Type B pancreatic cell (in vitro differentiated cells): ENCODE measurements at regions not wholly inside any gene's neighbourhood (a gene's known extent, or its start where the extent isn't known, plus 50 kb on each side); places are given as distances from the start of the nearest gene placed in this dataset.

Experiments
- DNase-seq: peaks from one replicate; pipeline ENCODE4 v3.0.0; 2021; ENCODE audit warnings: mixed read lengths; ENCODE audit not compliant: unreplicated experiment; ENCODE audit errors: extremely low spot score
- H3K27ac Mint-ChIP-seq: 2 replicates; pipeline ENCODE4 v1.8.0; 2021; ENCODE audit warnings: mild to moderate bottlenecking, mixed read lengths
- H3K27me3 Mint-ChIP-seq: 2 replicates; pipeline ENCODE4 v1.8.0; 2021; ENCODE audit warnings: mixed read lengths
- H3K36me3 Mint-ChIP-seq: 2 replicates; pipeline ENCODE4 v1.8.0; 2021; ENCODE audit warnings: mixed read lengths
- H3K4me1 Mint-ChIP-seq: one replicate; pipeline ENCODE4 v1.8.0; 2021; ENCODE audit warnings: mixed read lengths; ENCODE audit not compliant: unreplicated experiment
- H3K4me3 Mint-ChIP-seq: 2 replicates; pipeline ENCODE4 v1.8.0; 2021; ENCODE audit warnings: mild to moderate bottlenecking, mixed read lengths
- H3K9me3 Mint-ChIP-seq: 2 replicates; pipeline ENCODE4 v1.8.0; 2021; ENCODE audit warnings: mixed read lengths
- TF ChIP-seq, protein P1 (sequence below): fragments of 200-600 bp; sonication (generic); conservative IDR thresholded peaks from 2 replicates; pipeline ENCODE4 v1.5.0; 2021; ENCODE audit warnings: antibody characterized with exemption, mild to moderate bottlenecking

DNA sequence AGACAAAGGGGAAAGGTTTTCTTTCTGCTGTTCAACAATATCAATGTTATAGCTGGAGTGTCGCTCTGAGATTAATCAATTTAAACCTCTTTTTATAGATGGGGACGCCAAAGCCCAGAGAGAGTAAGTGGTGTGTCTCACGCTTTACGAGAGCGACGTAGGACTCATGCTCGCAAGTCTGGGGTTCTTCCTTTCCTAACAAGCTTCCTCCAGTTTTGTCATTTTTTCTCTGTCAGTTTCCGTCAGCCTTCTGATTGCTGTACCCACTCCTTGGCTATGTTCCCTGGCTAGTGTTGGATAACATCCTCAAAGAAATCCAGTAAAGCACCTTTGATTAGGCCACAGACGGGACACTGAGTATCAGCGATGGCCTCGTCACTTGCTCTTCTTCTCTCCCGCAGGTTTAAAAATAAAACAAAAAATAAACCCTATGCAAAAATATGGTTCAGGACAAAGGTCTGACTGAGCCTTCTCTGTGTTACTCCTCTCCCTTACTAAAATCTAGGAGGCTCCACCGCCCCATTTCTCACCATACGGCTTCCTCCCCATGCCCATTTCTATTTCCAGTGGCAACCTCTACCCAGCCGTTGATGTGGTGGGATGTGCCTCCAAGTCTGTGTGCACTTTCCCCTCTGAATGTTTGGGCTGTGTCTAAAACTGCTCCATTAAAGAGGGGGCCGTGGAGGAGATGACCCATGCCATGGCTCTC lies 172.7 kb upstream of the PARP11 start:
- Mint-ChIP-seq H3K36me3 (peaks cover 5% of the 10 kb centered on the region), H3K4me3 (no peak overlapping the region), H3K4me1 (peaks cover 4% of the 10 kb centered on the region), H3K27ac (no peak overlapping the region), H3K27me3 (peaks cover 51% of the 10 kb centered on the region), H3K9me3 (no peaks in the 10 kb centered on the region)
- no peak for DNase-seq
- TF ChIP-seq, protein P1, sequence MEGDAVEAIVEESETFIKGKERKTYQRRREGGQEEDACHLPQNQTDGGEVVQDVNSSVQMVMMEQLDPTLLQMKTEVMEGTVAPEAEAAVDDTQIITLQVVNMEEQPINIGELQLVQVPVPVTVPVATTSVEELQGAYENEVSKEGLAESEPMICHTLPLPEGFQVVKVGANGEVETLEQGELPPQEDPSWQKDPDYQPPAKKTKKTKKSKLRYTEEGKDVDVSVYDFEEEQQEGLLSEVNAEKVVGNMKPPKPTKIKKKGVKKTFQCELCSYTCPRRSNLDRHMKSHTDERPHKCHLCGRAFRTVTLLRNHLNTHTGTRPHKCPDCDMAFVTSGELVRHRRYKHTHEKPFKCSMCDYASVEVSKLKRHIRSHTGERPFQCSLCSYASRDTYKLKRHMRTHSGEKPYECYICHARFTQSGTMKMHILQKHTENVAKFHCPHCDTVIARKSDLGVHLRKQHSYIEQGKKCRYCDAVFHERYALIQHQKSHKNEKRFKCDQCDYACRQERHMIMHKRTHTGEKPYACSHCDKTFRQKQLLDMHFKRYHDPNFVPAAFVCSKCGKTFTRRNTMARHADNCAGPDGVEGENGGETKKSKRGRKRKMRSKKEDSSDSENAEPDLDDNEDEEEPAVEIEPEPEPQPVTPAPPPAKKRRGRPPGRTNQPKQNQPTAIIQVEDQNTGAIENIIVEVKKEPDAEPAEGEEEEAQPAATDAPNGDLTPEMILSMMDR, result no peak

DNA sequence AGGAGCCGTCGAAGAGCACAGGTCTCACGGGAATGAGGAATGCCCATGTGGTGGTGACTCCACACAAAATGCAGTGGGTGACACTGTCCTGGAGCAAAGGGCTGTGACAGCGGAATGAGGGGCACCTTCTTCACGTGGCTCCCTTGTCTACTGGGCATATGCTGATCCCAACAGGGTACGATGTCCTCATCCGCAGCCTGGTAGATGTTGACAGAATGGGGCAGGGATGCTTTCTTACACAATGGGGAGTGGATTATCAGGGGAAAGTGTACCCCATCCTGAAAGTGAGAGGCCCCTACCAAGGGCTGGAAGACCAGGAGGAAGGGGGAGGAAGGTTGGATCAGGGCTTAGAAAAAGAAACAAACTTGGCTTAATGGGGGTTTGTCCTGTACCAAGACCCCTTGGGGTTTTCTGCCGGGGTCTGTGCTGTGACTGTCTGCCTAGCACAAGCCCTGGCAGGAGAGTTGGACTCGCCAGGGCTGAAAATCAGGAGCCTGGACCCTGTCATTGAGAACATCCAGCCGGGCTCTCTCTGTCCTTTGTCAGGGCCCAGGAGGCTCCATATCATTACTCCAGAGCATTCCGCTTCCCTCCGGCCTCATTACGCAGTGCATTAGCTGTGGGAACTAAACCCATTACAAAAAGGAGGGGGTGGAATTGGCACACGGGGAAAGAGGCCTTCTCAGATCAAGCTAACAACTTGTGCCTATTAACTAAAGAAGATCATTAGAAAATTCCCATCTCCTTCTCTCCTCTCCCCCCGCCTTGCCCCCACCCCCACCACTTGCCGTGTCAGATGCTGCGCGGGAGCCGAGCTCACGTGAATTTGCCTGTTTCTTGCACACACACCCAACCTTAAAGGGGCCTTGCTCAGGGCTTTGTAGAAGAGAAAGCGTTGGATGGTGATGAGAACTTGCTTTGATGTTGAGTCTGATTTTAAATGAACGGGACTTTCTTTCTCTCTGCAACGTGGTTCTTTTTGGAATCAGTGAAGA lies 171.8 kb upstream of the PARP11 start:
- DNase-seq, result no peak
- TF ChIP-seq, protein P1, result no peak
- H3K27ac Mint-ChIP-seq, result no peak overlapping the region
- H3K27me3 Mint-ChIP-seq, result peaks cover 54% of the 10 kb centered on the region
- peaks cover 4% of the 10 kb centered on the region for H3K4me1 Mint-ChIP-seq
- H3K4me3 Mint-ChIP-seq, result no peak overlapping the region
- H3K9me3 Mint-ChIP-seq, result no peaks in the 10 kb centered on the region
- peaks cover 4% of the 10 kb centered on the region for H3K36me3 Mint-ChIP-seq

DNA sequence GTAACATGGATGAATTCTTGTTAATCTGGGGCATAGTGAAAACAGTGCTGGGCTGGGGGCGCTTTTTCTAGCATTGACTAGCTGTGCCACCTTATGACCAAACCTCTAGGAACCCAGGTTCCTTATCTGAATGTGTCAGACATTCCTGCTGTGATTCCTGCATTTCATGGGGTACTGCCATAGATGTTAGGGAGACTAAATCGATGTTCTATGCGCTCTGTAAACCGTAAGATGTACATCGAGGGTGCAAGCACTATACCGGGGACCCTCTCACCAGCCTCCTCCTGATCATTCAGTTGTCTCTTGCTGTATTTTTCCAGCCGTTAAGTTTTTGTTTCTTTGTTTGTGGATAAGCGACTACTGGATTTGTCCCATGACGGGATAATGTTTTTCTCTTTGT lies 170.9 kb upstream of the PARP11 start:
- H3K27me3 Mint-ChIP-seq, result peaks cover 50% of the 10 kb centered on the region
- H3K9me3 Mint-ChIP-seq, result no peaks in the 10 kb centered on the region
- H3K4me1 Mint-ChIP-seq, result peaks cover 4% of the 10 kb centered on the region
- H3K27ac Mint-ChIP-seq, result no peak overlapping the region
- no peak overlapping the region for H3K4me3 Mint-ChIP-seq
- H3K36me3 Mint-ChIP-seq, result peaks cover 4% of the 10 kb centered on the region
- no peak for DNase-seq
- TF ChIP-seq, protein P1, result no peak

DNA sequence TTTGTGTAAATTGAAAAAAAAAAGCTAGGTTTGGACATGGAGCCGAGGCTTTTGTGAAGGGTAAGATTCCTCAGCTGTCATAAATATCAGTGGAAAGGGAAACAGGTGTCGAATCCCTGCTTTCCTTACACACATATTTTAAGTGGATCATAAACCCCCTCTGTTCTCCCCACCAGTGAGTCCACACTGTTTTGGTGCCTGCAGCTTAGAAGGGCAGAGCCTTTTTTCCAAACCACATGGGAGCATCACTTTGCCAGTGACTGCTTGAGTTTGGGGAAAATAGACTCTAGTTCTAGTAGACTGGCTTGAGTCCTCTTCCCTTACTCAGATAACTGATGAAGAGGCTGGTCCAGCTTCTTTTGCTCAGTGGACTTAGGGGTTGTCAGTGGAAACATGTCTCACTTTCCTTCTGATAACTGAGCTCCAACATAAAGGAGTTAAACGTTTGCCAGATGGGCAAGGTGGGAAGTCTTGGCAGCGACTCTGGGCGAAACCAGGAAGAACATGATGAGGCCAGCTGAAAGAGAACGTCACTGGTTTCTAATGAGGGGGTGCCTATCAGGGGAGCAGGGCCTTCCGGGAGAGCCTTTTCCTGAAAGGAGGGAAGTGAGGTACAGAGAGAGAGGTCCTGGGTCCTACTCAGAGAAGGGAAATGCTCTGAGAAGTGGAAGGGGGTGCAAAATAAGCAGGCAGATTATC lies 168.1 kb upstream of the PARP11 start:
- DNase-seq, result no peak
- H3K27ac Mint-ChIP-seq, result no peak overlapping the region
- peaks cover 39% of the 10 kb centered on the region for H3K27me3 Mint-ChIP-seq

DNA sequence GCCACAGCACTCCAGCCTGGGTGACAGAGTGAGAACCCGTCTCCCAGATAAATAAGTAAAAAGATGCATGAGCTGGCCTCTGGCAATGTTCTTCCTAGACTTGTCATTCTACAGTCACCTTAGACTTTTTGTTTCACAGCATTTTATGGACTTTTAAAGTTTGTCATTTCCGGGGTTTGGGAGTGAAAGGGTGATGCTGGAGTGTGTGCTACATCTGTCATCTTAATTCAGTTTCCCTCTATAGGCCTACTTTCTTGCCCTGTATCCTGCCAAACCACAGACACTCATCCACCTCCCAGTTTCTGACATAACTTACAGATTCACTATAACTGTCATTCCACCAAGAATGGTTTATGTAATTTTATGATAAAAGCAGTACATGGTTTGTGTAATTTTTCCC lies 166.7 kb upstream of the PARP11 start:
- Mint-ChIP-seq H3K4me1 (peaks cover 4% of the 10 kb centered on the region), H3K27me3 (peaks cover 29% of the 10 kb centered on the region), H3K4me3 (no peak overlapping the region), H3K27ac (no peak overlapping the region), H3K9me3 (no peaks in the 10 kb centered on the region), H3K36me3 (no peaks in the 10 kb centered on the region)
- TF ChIP-seq, protein P1, result no peak
- DNase-seq, result no peak

More for the DNA sequence above, 168.1 kb upstream of the PARP11 start:
- Mint-ChIP-seq H3K9me3 (no peaks in the 10 kb centered on the region), H3K4me3 (no peak overlapping the region), H3K4me1 (peaks cover 4% of the 10 kb centered on the region), H3K36me3 (no peaks in the 10 kb centered on the region)
- TF ChIP-seq, protein P1, result no peak
